B cell (primary cell): ENCODE measurements at regions not wholly inside any gene's neighbourhood (a gene's known extent, or its start where the extent isn't known, plus 50 kb on each side); places are given as distances from the start of the nearest gene placed in this dataset.

Experiments used
- ATAC-seq: fragments of 200-7000 bp; cut with Tn5 transposase; one replicate; pipeline ENCODE4 v1.10.0; 2021; ENCODE audit warnings: low read depth, mild to moderate bottlenecking, moderate number of reproducible peaks, moderate library complexity
- CTCF ChIA-PET: fragments of 350-600 bp; sonication (Branson Sonifier 250); formaldehyde crosslinking; loops from one replicate; lab custom pipeline; 2021; ENCODE audit warnings: antibody characterized with exemption, inconsistent platforms; lab: Charles Lee
- POLR2A ChIA-PET: fragments of 350-600 bp; sonication (Branson Sonifier 250); formaldehyde crosslinking; loops from one replicate; lab custom pipeline; 2021; ENCODE audit warnings: antibody characterized with exemption; lab: Charles Lee
- DNase-seq: peaks from one replicate; pipeline ENCODE4 v3.0.0; 2013
- H2AFZ ChIP-seq: 2 replicates; pipeline ENCODE4 v1.6.1; 2012; ENCODE audit warnings: mild to moderate bottlenecking, low read depth, low read length; ENCODE audit not compliant: insufficient read depth, poor library complexity, severe bottlenecking
- H3K27ac ChIP-seq, 2 donors: 1 replicate in 1 of 2; 2 replicates in 1 of 2; pipeline ENCODE4 v1.5.1; 2012 to 2013; ENCODE audit warnings: low read length in 2 of 2, mild to moderate bottlenecking in 2 of 2, moderate library complexity in 1 of 2
- H3K27me3 ChIP-seq, 4 experiments: fragments of 200-600 bp in 1 of 4; sonication (generic) in 1 of 4; replicated peaks in 1 of 4; 1 replicate in 2 of 4; 2 replicates in 2 of 4; pipeline versions ENCODE4 v1.6.1 to v1.7.0; 2013 to 2016; ENCODE audit warnings: low read length in 3 of 4, mild to moderate bottlenecking in 2 of 4, mixed read lengths in 1 of 4, moderate library complexity in 1 of 4; ENCODE audit not compliant: insufficient read depth in 4 of 4, control insufficient read depth in 3 of 4; ENCODE audit errors: control extremely low read depth in 1 of 4
- H3K36me3 ChIP-seq, 2 experiments: replicated peaks in 1 of 2; 1 replicate in 1 of 2; 2 replicates in 1 of 2; pipeline versions ENCODE4 v1.6.1 to v1.7.1; 2013; ENCODE audit warnings: low read length in 1 of 2; ENCODE audit not compliant: insufficient read depth in 2 of 2, control insufficient read depth in 1 of 2; ENCODE audit errors: control extremely low read depth in 1 of 2, extremely low read depth in 1 of 2
- H3K4me1 ChIP-seq, 2 donors: fragments of 200-600 bp in 1 of 2; sonication (generic) in 1 of 2; 1 replicate in 1 of 2; 2 replicates in 1 of 2; pipeline versions ENCODE4 v1.5.1 to v1.6.1; 2013 to 2017; ENCODE audit warnings: low read length in 2 of 2; ENCODE audit not compliant: control insufficient read depth in 2 of 2, insufficient read depth in 2 of 2
- H3K4me2 ChIP-seq: replicated peaks from 2 replicates; pipeline ENCODE3; 2012; ENCODE audit warnings: mild to moderate bottlenecking, low read depth, low read length; ENCODE audit not compliant: poor library complexity, severe bottlenecking
- H3K4me3 ChIP-seq, 5 experiments: fragments of 200-600 bp in 1 of 5; sonication (generic) in 1 of 5; 1 replicate in 3 of 5; 2 replicates in 2 of 5; pipeline versions ENCODE4 v1.5.1 to v1.7.0; 2011 to 2016; ENCODE audit warnings: low read length in 4 of 5, mild to moderate bottlenecking in 4 of 5, low read depth in 2 of 5, control low read depth in 1 of 5, moderate library complexity in 1 of 5; ENCODE audit not compliant: insufficient read depth in 1 of 5; ENCODE audit errors: control extremely low read depth in 1 of 5, extremely low read depth in 1 of 5
- H3K79me2 ChIP-seq: fragments of 200-600 bp; sonication (generic); one replicate; pipeline ENCODE4 v1.6.0; 2016; ENCODE audit warnings: low read length; ENCODE audit not compliant: control insufficient read depth, insufficient read depth
- H3K9ac ChIP-seq: fragments of 200-600 bp; sonication (generic); 2 replicates; pipeline ENCODE4 v1.6.1; 2017; ENCODE audit warnings: mild to moderate bottlenecking, low read length, moderate library complexity
- H3K9me3 ChIP-seq, 3 donors: one replicate each; pipeline versions ENCODE4 v1.6.1 to v1.7.1; 2013; ENCODE audit warnings: low read length in 2 of 3; ENCODE audit not compliant: control insufficient read depth in 2 of 3, insufficient read depth in 1 of 3; ENCODE audit errors: control extremely low read depth in 1 of 3
- H4K20me1 ChIP-seq: 2 replicates; pipeline ENCODE4 v1.6.0; 2012; ENCODE audit warnings: mild to moderate bottlenecking, low read length; ENCODE audit not compliant: insufficient read depth, control insufficient read depth, poor library complexity, severe bottlenecking
- H3K27ac Mint-ChIP-seq: one replicate; pipeline ENCODE4 v1.8.0; 2021; ENCODE audit warnings: mixed read lengths
- H3K27me3 Mint-ChIP-seq: one replicate; pipeline ENCODE4 v1.8.0; 2021; ENCODE audit warnings: mixed read lengths
- H3K4me1 Mint-ChIP-seq: one replicate; pipeline ENCODE4 v1.8.0; 2021; ENCODE audit warnings: mixed read lengths
- H3K4me3 Mint-ChIP-seq: one replicate; pipeline ENCODE4 v1.8.0; 2021; ENCODE audit warnings: mixed read lengths
- H3K9me3 Mint-ChIP-seq: one replicate; pipeline ENCODE4 v1.8.0; 2022; ENCODE audit warnings: mixed read lengths; ENCODE audit not compliant: insufficient read depth
- CTCF ChIP-seq: fragments of 200-600 bp; IDR thresholded peaks from one replicate; pipeline ENCODE4 v1.8.0; 2022; ENCODE audit warnings: antibody characterized with exemption, mild to moderate bottlenecking
- EZH2 ChIP-seq: IDR thresholded peaks from 2 replicates; pipeline ENCODE4 v1.6.1; 2012; ENCODE audit warnings: borderline replicate concordance, low read depth, mild to moderate bottlenecking, moderate library complexity, low read length; ENCODE audit not compliant: insufficient read depth, poor library complexity, severe bottlenecking
- WGBS: methylation state at CpG from one replicate; pipeline ENCODE4 v1.1.5; 2013; ENCODE audit warnings: missing lambda C conversion rate; ENCODE audit not compliant: insufficient coverage; 5-methylcytosine and 5-hydroxymethylcytosine counted together
- intact Hi-C: fragments of 100-400 bp; cut with micrococcal nuclease; formaldehyde crosslinking; loops from one replicate; pipeline ENCODE4 v1.10.0; 2022

GRCh38 chr17:34826332-34826731 is 134.9 kb downstream of the CCT6B start:
- Mint-ChIP-seq H3K4me1 (no peaks in the 10 kb centered on the region), H3K9me3 (no peaks in the 10 kb centered on the region), H3K27ac (no peak overlapping the region), H3K4me3 (no peak overlapping the region), H3K27me3 (peaks cover 28% of the 10 kb centered on the region)
- DNase-seq = no peak
- ATAC-seq = no peak
- Histone ChIP-seq H3K27ac (no peak overlapping the region), H3K4me2 (no peak overlapping the region), H3K4me3 (no peak overlapping the region), H3K79me2 (no peaks in the 10 kb centered on the region), H3K27me3 (peaks cover 0 to 9% (median 0%) of the 10 kb centered on the region in 4 experiments), H3K4me1 (no peaks in the 10 kb centered on the region), H3K9me3 (no peaks in the 10 kb centered on the region), H3K36me3 (no peaks in the 10 kb centered on the region), H3K9ac (no peak overlapping the region), H4K20me1 (no peaks in the 10 kb centered on the region), H2AFZ (no peak overlapping the region)
- ChIA-PET POLR2A (no interaction called here), CTCF (no interaction called here)
- intact Hi-C loops = no loop called here
- TF ChIP-seq EZH2 = no peak
- TF ChIP-seq CTCF = no peak
- WGBS = 64% methylated on average over 3 of the region's 4 CpGs

GRCh38 chr17:34825884-34826283 is 135.4 kb downstream of the CCT6B start:
- no peaks in the 10 kb centered on the region for H3K9me3 Mint-ChIP-seq
- Histone ChIP-seq H2AFZ (no peak overlapping the region), H3K4me1 (no peaks in the 10 kb centered on the region), H3K9me3 (no peaks in the 10 kb centered on the region), H3K27ac (no peak overlapping the region), H3K36me3 (no peaks in the 10 kb centered on the region), H3K79me2 (no peaks in the 10 kb centered on the region), H4K20me1 (no peaks in the 10 kb centered on the region), H3K27me3 (peaks cover 0 to 9% (median 0%) of the 10 kb centered on the region in 4 experiments), H3K4me2 (no peak overlapping the region), H3K9ac (no peak overlapping the region), H3K4me3 (no peak overlapping the region)
- H3K4me1 Mint-ChIP-seq = no peaks in the 10 kb centered on the region
- no peak overlapping the region for H3K4me3 Mint-ChIP-seq
- DNase-seq (no peak), ATAC-seq (no peak)
- H3K27ac Mint-ChIP-seq = no peak overlapping the region
- ChIA-PET POLR2A (no interaction called here), CTCF (no interaction called here)
- WGBS = 100% methylated on average over 1 of the region's 6 CpGs
- peaks cover 27% of the 10 kb centered on the region for H3K27me3 Mint-ChIP-seq
- TF ChIP-seq CTCF = no peak
- no peak for TF ChIP-seq EZH2
- intact Hi-C loops = no loop called here
